Activated CD4-positive, alpha-beta T cell treated with anti-CD3 and anti-CD28 coated beads for 48 hours (primary cell): ENCODE measurements at regions not wholly inside any gene's neighbourhood (a gene's known extent, or its start where the extent isn't known, plus 50 kb on each side); places are given as distances from the start of the nearest gene placed in this dataset.

Experiments used
- DNase-seq: peaks from one replicate; pipeline ENCODE4 v3.0.0-alpha.2; 2020

DNA sequence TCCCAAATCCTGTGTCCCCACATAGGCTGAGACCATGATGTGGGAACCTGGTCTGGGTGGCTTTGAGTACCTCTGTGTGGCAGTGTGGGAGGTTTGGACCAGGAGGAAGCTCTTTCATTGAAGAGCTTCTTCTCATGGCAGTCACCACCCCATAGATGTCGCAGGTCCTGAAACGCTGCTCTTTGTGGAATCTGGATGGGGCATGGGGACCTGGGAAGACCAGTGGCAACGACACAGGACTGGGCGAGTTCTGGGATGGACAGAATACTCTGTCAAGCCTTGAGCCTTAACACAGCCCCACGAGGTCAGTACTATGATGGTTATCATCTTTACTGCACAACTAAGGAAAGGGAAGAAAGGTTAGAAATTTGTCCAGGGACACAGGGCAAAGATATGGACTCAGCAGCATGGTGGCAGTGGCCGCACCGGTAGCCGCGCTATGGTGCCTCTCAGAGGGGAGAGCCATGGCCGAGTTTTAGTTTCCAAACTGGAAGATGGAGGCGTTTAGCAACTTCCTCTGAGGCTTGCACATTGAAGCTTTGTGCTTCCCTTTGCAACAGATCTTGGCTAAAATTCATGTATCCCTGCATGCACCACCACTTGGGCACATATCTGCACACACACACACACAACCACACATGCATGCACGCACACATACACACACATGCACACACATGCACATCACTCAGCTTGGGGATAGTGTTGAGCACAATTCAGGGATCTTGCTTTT is 117.7 kb upstream of the C1orf174 start:
- no peak for DNase-seq

- no peak for DNase-seq
These were observed 118.5 kb upstream of the C1orf174 start for GRCh38 chr1:4018466-4019146.

- DNase-seq: no peak
These were observed 119.1 kb upstream of the C1orf174 start for GRCh38 chr1:4019147-4019521.

DNA sequence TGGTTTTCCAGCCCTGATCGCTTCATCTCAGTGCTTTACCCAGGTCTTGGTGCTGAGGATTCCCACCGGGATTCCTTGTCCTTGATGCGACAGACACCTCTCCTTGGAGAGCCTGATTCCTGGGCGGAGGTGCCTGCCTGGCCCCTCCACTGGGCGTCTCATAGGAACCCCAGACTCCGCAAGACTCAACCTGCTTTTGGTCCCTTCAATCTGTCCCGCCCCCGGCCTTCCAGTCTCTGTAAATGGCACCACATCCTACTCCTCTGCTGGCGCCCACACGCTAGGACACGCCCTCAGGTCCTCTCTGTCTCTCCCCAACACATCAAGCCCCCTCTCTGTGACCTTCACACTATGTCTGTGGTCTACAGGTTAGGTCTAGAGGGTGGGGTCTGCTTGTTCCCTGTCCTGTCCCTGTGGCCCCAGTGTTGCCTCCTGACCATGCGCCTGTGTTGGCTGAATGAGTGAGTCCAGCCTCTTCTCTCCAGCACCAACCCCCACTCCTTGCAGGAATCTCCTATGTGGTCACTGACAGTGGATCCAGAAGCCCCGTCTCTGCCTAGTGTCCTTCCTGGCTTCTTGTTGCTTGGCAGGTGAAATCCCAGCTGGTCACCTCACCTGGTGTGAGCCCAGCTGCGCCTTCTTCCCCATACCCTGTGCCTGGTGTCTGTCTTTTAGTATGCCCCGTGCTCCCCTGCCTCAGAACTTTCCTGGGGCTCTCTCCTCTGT is 119.7 kb upstream of the C1orf174 start:
- DNase-seq: no peak

- DNase-seq: no peak
These were observed 120.4 kb upstream of the C1orf174 start for GRCh38 chr1:4020449-4020848.

GRCh38 chr1:4021136-4021973 is 121.3 kb upstream of the C1orf174 start:
- DNase-seq: no peak

- DNase-seq: no peak
These were observed 121.8 kb upstream of the C1orf174 start for GRCh38 chr1:4021974-4022268.

DNA sequence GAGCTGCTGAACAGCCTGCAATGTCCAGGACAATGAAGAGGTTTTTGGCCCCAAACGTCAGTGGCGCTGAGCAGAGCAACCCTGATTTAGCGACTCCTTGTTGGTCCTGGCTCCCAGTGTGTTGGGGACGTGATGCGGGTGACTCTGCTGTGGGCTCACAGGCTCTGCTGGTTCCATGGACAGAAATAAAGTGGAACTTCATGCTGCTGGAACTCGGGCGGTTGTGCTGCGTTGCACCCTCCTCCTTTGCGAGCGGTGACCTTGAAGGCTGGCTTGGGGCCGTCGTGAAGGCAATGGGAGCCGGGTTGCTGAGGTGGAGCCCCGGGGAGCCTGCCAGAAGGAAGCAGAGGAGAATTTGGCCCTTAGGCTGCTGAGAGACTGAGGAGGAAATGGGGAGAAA is 122.6 kb upstream of the C1orf174 start:
- DNase-seq: no peak

- DNase-seq: no peak
These were observed 123.6 kb upstream of the C1orf174 start for GRCh38 chr1:4023678-4024077.

- DNase-seq: no peak
These were observed 124.7 kb upstream of the C1orf174 start for GRCh38 chr1:4024811-4025210.

DNA sequence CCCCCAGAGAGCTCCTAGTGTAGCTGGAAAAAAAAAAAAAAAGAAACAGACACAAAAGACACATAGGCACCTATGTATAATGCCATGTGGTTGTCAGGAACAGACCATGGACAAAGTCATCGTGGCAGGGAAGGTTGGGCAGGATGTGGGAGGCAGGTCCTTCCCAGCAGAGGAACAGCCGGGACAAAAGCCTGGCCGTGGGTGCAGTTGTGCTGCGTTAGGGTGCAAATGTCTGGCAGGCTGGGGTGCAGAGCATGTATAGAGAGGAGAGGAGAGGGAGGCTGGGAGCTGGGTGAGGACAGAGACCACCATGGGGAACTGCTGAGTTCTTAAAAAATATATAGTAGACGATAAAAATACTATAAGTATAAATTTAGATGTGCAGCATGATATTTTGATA is 125.7 kb upstream of the C1orf174 start:
- no peak for DNase-seq

- no peak for DNase-seq
These were observed 126.9 kb upstream of the C1orf174 start for GRCh38 chr1:4027008-4027407.

- DNase-seq: no peak
These were observed 127.5 kb upstream of the C1orf174 start for GRCh38 chr1:4027492-4028138.

DNA sequence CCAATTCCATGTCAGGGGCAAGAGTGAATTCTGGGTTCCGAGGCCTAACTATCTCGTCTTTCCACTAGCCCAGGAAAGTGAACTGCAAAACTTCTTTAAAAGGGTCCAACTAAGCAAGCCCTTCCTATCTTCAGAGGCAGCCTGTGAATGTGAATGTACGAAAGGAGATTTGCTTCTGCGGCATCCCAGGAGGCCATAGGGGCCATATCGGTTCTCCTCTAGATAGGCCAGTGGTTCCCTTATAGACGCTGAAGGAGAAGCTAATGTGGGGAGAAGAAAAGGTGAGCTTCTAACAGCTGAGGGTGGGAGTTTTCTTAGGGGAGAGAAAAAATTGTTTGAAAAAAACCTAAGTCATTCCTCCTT is 128.0 kb upstream of the C1orf174 start:
- DNase-seq: no peak

GRCh38 chr1:4029376-4029775 is 129.3 kb upstream of the C1orf174 start:
- DNase-seq: no peak

DNA sequence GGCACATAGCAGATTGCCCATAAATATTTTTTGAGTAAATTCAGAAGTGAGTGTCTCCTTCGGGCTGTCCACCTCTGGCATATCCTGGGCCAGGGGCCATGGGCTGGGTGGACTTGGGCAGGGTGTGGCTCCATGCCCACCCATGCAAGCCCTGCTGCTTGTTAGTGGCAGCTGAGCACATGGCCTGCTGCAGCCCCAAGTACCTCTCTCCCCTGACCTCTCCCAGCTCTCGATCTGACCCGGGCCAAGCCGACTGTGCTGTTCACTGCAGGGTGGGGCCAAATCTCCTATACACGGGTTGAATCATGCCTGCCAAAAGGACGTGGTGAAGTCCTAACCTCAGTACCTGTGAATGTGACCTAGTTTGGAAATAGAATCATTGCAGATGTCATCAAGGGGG is 132.5 kb upstream of the C1orf174 start:
- no peak for DNase-seq

DNA sequence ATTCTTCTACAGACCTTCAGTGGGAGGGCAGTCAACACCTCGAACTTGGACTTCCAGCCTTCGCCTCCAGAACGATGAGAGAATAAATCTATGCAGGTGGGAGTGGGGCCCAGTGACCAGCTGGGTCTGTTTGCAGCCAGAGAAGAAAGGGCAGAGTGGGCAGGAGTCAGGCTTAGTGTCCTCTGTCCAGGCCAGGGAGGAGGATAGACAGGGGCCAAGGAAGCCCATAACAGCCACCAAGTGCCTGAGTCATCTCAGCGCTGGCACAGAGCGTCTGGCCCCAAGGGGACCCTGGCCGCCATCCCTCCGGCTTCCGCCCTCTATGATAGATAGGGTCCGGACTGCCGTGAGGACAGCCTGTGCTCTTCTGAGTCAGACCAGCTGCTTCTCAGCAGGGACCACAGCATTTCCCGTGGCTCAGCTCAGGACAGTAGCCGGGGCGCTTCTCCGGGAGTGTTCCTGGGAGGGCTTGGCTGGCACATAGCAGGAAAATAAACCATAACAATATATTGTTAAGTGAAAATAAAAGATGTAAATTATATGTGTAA is 133.1 kb upstream of the C1orf174 start:
- DNase-seq: no peak

DNA sequence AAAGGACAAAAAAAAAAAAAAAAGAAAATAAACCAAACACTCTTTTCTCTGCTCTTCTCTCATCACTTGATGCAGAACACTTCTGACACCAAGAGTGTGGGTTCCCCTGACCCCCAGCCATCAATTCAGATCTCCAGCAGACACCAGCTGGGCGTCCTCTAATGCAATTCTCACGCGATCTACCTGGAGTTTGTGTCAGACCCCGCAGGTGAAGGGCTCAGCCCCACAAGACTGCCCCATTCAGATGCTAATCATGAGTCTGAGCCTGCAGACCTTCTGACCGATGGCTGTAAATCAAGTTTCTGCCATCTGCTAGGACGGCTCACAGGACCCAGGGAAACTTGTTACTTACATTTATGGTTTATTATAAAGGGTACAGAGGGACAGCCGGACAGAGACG is 133.6 kb upstream of the C1orf174 start:
- DNase-seq: no peak

GRCh38 chr1:4034318-4034887 is 134.3 kb upstream of the C1orf174 start:
- no peak for DNase-seq

DNA sequence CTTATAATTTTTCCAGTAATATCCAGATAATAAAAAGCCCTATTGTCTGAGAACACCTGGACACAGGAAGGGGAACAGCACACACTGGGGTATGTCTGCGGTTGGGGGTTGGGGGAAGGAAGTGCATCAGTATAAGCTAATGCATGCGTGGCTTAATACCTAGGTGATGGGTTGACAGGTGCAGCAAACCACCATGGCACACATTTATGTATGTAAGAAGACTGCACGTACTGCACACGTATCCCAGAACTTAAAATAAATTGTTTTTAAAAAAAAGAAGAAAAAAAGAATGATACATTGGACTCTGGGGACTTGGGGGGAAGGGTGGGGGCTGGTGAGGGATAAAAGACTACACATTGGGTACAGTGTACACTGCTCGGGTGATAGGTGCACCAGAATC is 144.9 kb upstream of the C1orf174 start:
- no peak for DNase-seq

DNA sequence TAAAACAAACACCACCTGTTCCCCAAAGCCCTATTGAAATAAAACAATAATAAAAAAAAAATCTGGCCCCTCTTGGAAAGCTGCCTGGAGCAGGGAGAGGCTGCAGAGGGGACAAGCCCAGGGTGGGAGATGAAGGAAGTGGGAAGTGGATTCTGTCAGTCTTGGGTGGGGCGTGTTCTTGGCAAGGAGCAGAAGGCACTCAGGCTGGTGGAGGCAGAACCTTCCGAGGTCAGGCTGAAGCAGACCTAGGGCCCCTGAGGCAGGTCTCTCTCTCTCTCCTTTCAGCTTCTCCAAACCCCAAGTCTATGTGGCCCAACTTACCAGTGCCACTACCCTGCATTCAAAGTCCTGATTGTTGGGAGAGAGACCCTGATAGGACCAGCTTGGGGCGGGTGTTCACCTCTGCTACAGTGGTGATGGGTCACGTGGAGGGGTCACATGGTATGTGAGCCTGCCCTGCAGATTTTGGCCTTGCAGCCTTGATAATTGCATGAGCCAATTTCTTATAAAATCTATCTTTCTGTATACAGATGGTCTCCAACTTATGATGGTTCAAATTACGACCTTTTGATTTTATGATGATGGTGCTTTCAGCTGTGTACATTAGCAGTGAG is 145.4 kb upstream of the C1orf174 start:
- DNase-seq: no peak
